NT2/D1 (cell line): ENCODE measurements at regions not wholly inside any gene's neighbourhood (a gene's known extent, or its start where the extent isn't known, plus 50 kb on each side); places are given as distances from the start of the nearest gene placed in this dataset.

ENCODE experiments used
- DNase-seq: peaks from one replicate; pipeline ENCODE4 v3.0.0-alpha.2; 2011; ENCODE audit warnings: low read depth, low spot score
- H3K27me3 ChIP-seq: 2 replicates; pipeline ENCODE4 v1.6.0; 2011; ENCODE audit warnings: mild to moderate bottlenecking; ENCODE audit not compliant: insufficient read length, insufficient read depth
- H3K36me3 ChIP-seq: 2 replicates; pipeline ENCODE4 v1.6.1; 2011; ENCODE audit warnings: mild to moderate bottlenecking, low read length, mixed read lengths; ENCODE audit not compliant: insufficient read depth, insufficient read length
- H3K4me1 ChIP-seq: 2 replicates; pipeline ENCODE4 v1.5.1; 2011; ENCODE audit not compliant: insufficient read depth, insufficient read length
- H3K4me3 ChIP-seq: 2 replicates; pipeline ENCODE4 v1.5.1; 2011; ENCODE audit warnings: low read depth; ENCODE audit not compliant: insufficient read length
- H3K9ac ChIP-seq: 2 replicates; pipeline ENCODE4 v1.6.0; 2011; ENCODE audit warnings: low read depth; ENCODE audit not compliant: insufficient read length
- H3K9me3 ChIP-seq: 2 replicates; pipeline ENCODE4 v1.5.1; 2011; ENCODE audit warnings: mild to moderate bottlenecking, low read length; ENCODE audit not compliant: insufficient read depth
- SUZ12 ChIP-seq: IDR thresholded peaks from 2 replicates; pipeline ENCODE4 v1.6.1; 2011; ENCODE audit not compliant: insufficient read length, insufficient read depth; ENCODE audit errors: extremely low read depth
- YY1 ChIP-seq: IDR thresholded peaks from 2 replicates; pipeline ENCODE4 v1.6.1; 2011; ENCODE audit not compliant: insufficient read length, insufficient read depth
- ZNF274 ChIP-seq: IDR thresholded peaks from 2 replicates; pipeline ENCODE4 v1.6.1; 2011; ENCODE audit warnings: mild to moderate bottlenecking, low read depth, low read length

- H3K27me3 ChIP-seq = peaks cover 4% of the 10 kb centered on the region
- no peaks in the 10 kb centered on the region for H3K36me3 ChIP-seq
- TF ChIP-seq SUZ12 = no peak
- no peak for TF ChIP-seq YY1
- TF ChIP-seq ZNF274 = no peak
- H3K9me3 ChIP-seq = no peaks in the 10 kb centered on the region
- H3K4me1 ChIP-seq = no peaks in the 10 kb centered on the region
- no peak overlapping the region for H3K9ac ChIP-seq
- H3K4me3 ChIP-seq = no peak overlapping the region
- DNase-seq = no peak
These were observed 96.7 kb upstream of the SIX3 start for GRCh38 chr2:44844651-44845270.

- no peak overlapping the region for H3K4me3 ChIP-seq
- no peaks in the 10 kb centered on the region for H3K36me3 ChIP-seq
- H3K4me1 ChIP-seq = no peaks in the 10 kb centered on the region
- no peaks in the 10 kb centered on the region for H3K9me3 ChIP-seq
- no peak for TF ChIP-seq ZNF274
- TF ChIP-seq SUZ12 = no peak
- no peak for TF ChIP-seq YY1
- DNase-seq = no peak
- no peak overlapping the region for H3K9ac ChIP-seq
- no peaks in the 10 kb centered on the region for H3K27me3 ChIP-seq
These were observed 93.5 kb upstream of the SIX3 start for GRCh38 chr2:44848026-44848425.

DNA sequence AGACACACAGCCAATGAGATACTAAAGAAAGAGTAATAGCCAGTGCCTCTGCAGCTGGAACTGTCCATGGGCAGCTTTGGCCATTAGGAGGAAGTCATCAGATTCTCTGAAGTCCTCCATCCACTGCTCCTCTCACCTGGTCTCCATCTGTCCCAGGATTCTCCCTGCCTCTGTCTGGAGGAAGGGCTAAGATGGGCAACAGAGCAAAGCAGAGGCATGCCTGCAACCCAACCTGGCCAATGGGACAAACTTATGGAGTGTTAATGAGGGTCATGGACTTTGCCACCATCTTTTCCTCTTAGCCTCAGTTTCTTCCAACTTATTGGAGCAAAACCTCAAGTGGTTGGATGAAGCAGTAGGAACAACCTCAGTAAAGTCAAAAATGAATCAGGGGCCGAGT, 91.5 kb upstream of the SIX3 start:
- DNase-seq = no peak
- no peaks in the 10 kb centered on the region for H3K36me3 ChIP-seq
- H3K4me1 ChIP-seq = no peaks in the 10 kb centered on the region
- no peak overlapping the region for H3K9ac ChIP-seq
- H3K4me3 ChIP-seq = no peak overlapping the region
- no peak for TF ChIP-seq SUZ12
- no peak for TF ChIP-seq YY1
- TF ChIP-seq ZNF274 = no peak
- no peaks in the 10 kb centered on the region for H3K27me3 ChIP-seq
- H3K9me3 ChIP-seq = no peaks in the 10 kb centered on the region

DNA sequence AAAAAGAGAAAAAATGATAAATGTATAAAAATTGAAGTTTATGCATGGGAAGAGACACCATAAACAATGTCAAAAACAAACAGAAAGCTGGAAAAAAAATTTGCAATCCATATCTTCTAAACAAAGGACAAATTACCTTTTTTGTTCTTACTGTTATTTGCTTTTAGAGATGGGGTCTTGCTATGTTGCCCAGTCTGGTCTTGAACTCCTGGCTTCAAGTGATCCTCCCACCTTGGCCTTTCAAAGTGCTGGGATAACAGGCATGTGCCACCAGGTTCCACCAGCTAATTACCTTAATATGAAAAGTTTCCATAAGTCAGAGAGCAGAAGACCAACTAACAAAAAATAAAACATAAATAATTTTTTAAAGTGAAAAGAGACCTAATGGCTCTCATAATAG, 90.0 kb upstream of the SIX3 start:
- DNase-seq = no peak
- Histone ChIP-seq H3K27me3 (no peaks in the 10 kb centered on the region), H3K36me3 (no peaks in the 10 kb centered on the region), H3K9me3 (no peaks in the 10 kb centered on the region), H3K4me1 (no peaks in the 10 kb centered on the region), H3K9ac (no peak overlapping the region), H3K4me3 (no peak overlapping the region)
- TF ChIP-seq YY1 = no peak
- no peak for TF ChIP-seq SUZ12
- no peak for TF ChIP-seq ZNF274

GRCh38 chr2:44852594-44852993, 88.9 kb upstream of the SIX3 start:
- H3K4me3 ChIP-seq = no peak overlapping the region
- H3K9ac ChIP-seq = no peak overlapping the region
- no peak for DNase-seq
- no peaks in the 10 kb centered on the region for H3K4me1 ChIP-seq
- TF ChIP-seq SUZ12 (no peak), ZNF274 (no peak), YY1 (no peak)
- no peaks in the 10 kb centered on the region for H3K27me3 ChIP-seq
- no peaks in the 10 kb centered on the region for H3K9me3 ChIP-seq
- no peaks in the 10 kb centered on the region for H3K36me3 ChIP-seq

GRCh38 chr2:44859337-44859736, 82.2 kb upstream of the SIX3 start:
- no peaks in the 10 kb centered on the region for H3K9me3 ChIP-seq
- H3K4me1 ChIP-seq = no peaks in the 10 kb centered on the region
- no peak overlapping the region for H3K4me3 ChIP-seq
- no peak for TF ChIP-seq ZNF274
- TF ChIP-seq SUZ12 = no peak
- no peak for TF ChIP-seq YY1
- no peaks in the 10 kb centered on the region for H3K36me3 ChIP-seq
- DNase-seq = no peak
- no peak overlapping the region for H3K9ac ChIP-seq
- no peaks in the 10 kb centered on the region for H3K27me3 ChIP-seq

DNA sequence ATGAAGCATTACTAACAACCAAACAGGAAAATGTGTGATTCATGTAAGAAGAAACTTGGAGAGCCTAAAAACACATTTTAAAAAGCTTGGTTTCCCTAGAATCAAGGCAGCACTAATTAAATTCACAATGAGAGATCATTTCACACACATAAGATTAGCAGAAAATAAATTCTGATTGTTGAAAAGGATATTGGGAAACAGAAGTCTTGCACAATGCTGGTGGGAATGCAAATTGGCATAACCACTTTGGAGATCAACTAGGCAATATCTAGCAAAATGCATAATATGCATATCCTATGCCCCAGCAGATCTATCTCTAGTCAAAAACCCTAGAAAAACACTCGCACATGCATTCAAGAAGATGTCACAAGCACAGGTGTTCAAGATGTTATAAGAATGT, 75.3 kb upstream of the SIX3 start:
- no peaks in the 10 kb centered on the region for H3K36me3 ChIP-seq
- no peak overlapping the region for H3K4me3 ChIP-seq
- TF ChIP-seq SUZ12 = no peak
- TF ChIP-seq YY1 = no peak
- no peak for TF ChIP-seq ZNF274
- DNase-seq = no peak
- no peaks in the 10 kb centered on the region for H3K9me3 ChIP-seq
- no peaks in the 10 kb centered on the region for H3K27me3 ChIP-seq
- H3K9ac ChIP-seq = no peak overlapping the region
- no peaks in the 10 kb centered on the region for H3K4me1 ChIP-seq

- no peaks in the 10 kb centered on the region for H3K27me3 ChIP-seq
- TF ChIP-seq SUZ12 = no peak
- no peak for TF ChIP-seq ZNF274
- TF ChIP-seq YY1 = no peak
- no peaks in the 10 kb centered on the region for H3K9me3 ChIP-seq
- H3K4me3 ChIP-seq = no peak overlapping the region
- no peaks in the 10 kb centered on the region for H3K4me1 ChIP-seq
- no peak for DNase-seq
- no peaks in the 10 kb centered on the region for H3K36me3 ChIP-seq
- no peak overlapping the region for H3K9ac ChIP-seq
These were observed 71.7 kb upstream of the SIX3 start for GRCh38 chr2:44869761-44870160.
